Calu3 (cell line): ENCODE measurements at regions not wholly inside any gene's neighbourhood (a gene's known extent, or its start where the extent isn't known, plus 50 kb on each side); places are given as distances from the start of the nearest gene placed in this dataset.

Experiments
- BruUV-seq: library from RNA; stranded (reverse); fragments of 400-500 nt; replicated peaks from 2 replicates; lab custom pipeline; 2021; lab: Mats Ljungman, UMichigan
- CTCF ChIA-PET: fragments of 300-600 bp; sonication (Branson Sonifier 250); formaldehyde crosslinking; loops from one replicate; lab custom pipeline; 2022; ENCODE audit warnings: antibody characterized with exemption; lab: Charles Lee
- DNase-seq: peaks from one replicate; pipeline ENCODE4 v3.0.0; 2022
- H3K27ac Mint-ChIP-seq: one replicate; pipeline ENCODE4 v1.8.0; 2022; ENCODE audit warnings: mixed read lengths; ENCODE audit not compliant: unreplicated experiment
- H3K27me3 Mint-ChIP-seq: one replicate; pipeline ENCODE4 v1.8.0; 2022; ENCODE audit warnings: mixed read lengths; ENCODE audit not compliant: unreplicated experiment
- H3K36me3 Mint-ChIP-seq: one replicate; pipeline ENCODE4 v1.8.0; 2022; ENCODE audit warnings: mild to moderate bottlenecking, moderate library complexity, mixed read lengths; ENCODE audit not compliant: insufficient read depth, unreplicated experiment
- H3K4me1 Mint-ChIP-seq: one replicate; pipeline ENCODE4 v1.8.0; 2022; ENCODE audit warnings: mild to moderate bottlenecking, low read depth, mixed read lengths; ENCODE audit not compliant: unreplicated experiment
- H3K4me3 Mint-ChIP-seq: one replicate; pipeline ENCODE4 v1.8.0; 2022; ENCODE audit warnings: mild to moderate bottlenecking, low read depth, moderate library complexity, mixed read lengths; ENCODE audit not compliant: unreplicated experiment
- H3K9me3 Mint-ChIP-seq: one replicate; pipeline ENCODE4 v1.8.0; 2022; ENCODE audit warnings: low read depth, mixed read lengths; ENCODE audit not compliant: unreplicated experiment
- intact Hi-C: fragments of 100-400 bp; cut with micrococcal nuclease; formaldehyde crosslinking; loops from one replicate; pipeline ENCODE4 v1.10.0; 2022; ENCODE audit not compliant: unreplicated experiment
- TF ChIP-seq, protein P1 (sequence below): fragments of 200-600 bp; IDR thresholded peaks from one replicate; pipeline ENCODE4 v1.8.0; 2022; ENCODE audit warnings: antibody characterized with exemption; ENCODE audit not compliant: unreplicated experiment

DNA sequence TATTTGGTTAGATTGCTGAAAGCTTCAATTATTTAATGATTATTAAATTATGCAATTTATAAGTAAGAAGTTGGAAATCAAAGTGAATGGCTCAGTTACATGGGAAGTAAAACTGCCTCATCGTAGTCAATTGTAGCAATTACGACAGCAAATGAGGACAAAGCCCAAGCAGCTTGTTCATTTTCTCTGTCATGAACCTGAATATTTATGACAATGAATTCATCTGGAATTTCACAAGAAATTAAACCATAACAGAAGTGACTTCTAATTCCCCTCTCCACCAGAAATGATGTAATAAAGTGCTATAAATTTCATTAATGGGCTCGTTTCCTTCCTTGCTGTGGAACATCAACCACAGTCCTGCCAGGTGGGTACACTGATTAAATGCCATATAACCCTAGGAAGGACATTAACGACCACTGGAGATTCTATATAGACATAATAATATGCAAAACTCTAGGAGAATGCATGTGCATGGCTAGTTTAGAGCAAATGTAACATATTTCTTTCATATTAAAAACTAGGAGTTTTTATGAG, 273.8 kb upstream of the DCBLD2 start:
- Mint-ChIP-seq H3K4me1 (no peaks in the 10 kb centered on the region), H3K9me3 (no peaks in the 10 kb centered on the region), H3K36me3 (no peaks in the 10 kb centered on the region), H3K27ac (no peak overlapping the region), H3K27me3 (no peaks in the 10 kb centered on the region), H3K4me3 (no peak overlapping the region)
- TF ChIP-seq, protein P1, sequence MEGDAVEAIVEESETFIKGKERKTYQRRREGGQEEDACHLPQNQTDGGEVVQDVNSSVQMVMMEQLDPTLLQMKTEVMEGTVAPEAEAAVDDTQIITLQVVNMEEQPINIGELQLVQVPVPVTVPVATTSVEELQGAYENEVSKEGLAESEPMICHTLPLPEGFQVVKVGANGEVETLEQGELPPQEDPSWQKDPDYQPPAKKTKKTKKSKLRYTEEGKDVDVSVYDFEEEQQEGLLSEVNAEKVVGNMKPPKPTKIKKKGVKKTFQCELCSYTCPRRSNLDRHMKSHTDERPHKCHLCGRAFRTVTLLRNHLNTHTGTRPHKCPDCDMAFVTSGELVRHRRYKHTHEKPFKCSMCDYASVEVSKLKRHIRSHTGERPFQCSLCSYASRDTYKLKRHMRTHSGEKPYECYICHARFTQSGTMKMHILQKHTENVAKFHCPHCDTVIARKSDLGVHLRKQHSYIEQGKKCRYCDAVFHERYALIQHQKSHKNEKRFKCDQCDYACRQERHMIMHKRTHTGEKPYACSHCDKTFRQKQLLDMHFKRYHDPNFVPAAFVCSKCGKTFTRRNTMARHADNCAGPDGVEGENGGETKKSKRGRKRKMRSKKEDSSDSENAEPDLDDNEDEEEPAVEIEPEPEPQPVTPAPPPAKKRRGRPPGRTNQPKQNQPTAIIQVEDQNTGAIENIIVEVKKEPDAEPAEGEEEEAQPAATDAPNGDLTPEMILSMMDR: no peak
- no TSS peak for BruUV-seq
- intact Hi-C loops: no loop called here
- no peak for DNase-seq
- CTCF ChIA-PET: no interaction called here

DNA sequence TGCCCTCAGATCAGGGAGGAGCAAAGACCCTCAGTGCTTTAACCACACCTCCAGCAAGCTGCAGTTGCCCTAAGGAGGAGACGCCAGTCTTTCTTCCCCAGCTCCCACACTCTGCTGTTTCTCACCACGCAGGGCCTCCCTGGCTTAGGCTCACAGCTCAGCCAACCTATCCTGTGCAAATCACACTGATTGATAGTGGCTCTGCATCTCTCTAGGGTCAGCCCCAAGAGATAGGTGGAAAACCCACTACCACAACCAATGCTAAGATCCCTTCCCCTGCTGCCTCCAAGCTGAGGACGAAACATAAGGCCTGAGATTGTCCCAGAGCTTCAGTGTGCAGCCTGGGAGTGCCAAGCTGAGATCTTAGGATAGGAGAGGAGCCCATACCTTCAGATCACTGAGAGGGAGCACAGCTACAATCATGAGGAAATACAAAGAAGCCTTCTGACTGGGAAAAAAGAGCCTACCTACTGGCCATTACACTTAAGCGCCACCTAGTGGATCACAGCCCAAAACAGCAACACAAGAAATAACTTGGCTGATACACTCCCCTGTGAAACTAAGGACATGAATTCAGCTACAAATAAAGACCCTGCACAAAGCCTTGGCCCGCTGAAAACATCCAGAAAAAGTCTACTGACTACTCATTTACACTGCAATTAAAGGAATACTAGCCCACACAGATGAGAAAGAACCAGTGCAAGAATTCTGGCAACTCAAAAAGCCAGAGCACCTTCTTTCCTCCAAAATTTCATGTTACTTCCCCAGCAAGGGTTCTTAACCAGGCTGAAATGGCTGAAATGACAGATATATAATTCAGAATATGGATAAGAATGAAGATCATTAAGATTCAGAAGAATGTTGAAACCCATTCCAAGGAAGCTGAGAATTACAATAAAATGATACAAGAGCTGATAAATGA, 271.5 kb upstream of the DCBLD2 start:
- H3K36me3 Mint-ChIP-seq: no peaks in the 10 kb centered on the region
- H3K27ac Mint-ChIP-seq: no peak overlapping the region
- H3K4me3 Mint-ChIP-seq: no peak overlapping the region
- TF ChIP-seq, protein P1: peak; percentile 61
- BruUV-seq: no TSS peak
- intact Hi-C loops: loop anchor here (1.0 to 2.0 kb wide), 3 partner anchors 58 to 580 kb away; no protein-coding TSS in a partner anchor
- no peaks in the 10 kb centered on the region for H3K27me3 Mint-ChIP-seq
- no peaks in the 10 kb centered on the region for H3K9me3 Mint-ChIP-seq
- DNase-seq: peak; percentile 66
- H3K4me1 Mint-ChIP-seq: no peaks in the 10 kb centered on the region
- CTCF ChIA-PET: interaction anchor here (0.7 to 1.6 kb wide), 6 partner anchors 10 to 416 kb away, joined by 3 to 12 read pairs (median 3); no protein-coding TSS in a partner anchor

DNA sequence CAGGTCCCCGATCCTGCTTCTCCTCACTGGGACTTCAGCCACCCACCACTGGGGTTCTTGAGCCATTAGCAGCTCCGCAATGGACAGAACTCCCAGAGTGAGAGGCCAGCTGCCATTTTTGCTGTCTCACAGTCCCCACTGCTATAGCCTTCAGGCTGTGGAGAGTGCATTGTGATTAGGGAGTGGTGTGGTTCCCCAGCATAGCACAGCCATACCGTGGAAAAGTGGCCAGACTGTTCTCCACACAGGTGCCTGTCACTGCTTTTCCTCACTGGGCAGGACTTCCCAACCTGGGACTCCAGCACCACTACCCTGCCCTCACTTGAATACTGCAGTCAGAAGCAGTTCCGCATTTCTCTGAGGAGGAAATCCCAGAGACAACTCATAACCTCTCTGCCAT, 270.3 kb upstream of the DCBLD2 start:
- Mint-ChIP-seq H3K27me3 (no peaks in the 10 kb centered on the region), H3K4me1 (no peaks in the 10 kb centered on the region), H3K9me3 (no peaks in the 10 kb centered on the region), H3K36me3 (no peaks in the 10 kb centered on the region), H3K4me3 (no peak overlapping the region), H3K27ac (no peak overlapping the region)
- DNase-seq: no peak
- TF ChIP-seq, protein P1: no peak
- intact Hi-C loops: loop anchor here (2.0 kb wide), 2 partner anchors 57 to 581 kb away; no protein-coding TSS in a partner anchor
- no TSS peak for BruUV-seq
- CTCF ChIA-PET: interaction anchor here (1.6 kb wide), 1 partner anchor 354 kb away, joined by 5 read pairs; no protein-coding TSS in a partner anchor

DNA sequence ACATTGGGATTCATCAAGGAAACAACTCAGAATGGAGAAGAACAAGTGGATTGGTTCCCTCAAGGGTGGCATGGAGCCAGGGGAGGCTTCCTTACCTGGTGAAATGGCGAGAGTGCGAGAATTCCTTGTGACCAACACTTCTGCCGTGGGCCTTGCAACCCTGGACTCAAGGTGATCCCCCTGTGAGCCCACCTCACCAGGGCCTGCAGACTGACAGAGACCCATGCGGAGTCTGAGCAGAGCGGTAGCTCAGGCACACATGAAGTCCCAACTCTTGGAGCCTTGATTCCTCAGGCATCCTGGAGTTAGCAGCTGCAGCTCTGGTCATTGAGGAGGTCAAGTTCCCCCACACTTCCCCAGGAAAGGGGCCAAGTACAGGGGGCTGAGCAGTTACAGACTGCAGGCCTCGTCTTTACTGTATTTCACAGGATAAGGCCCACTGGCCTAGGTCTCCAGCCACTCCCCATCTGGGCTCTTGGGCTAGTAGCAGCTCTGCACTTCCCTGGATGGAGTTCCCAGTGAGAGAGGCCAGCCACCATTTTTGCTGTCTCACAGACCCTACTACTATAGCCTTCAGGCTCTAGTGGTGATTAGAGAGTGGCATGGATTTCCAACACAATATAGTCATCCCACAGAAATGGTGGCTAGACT, 269.5 kb upstream of the DCBLD2 start:
- DNase-seq: no peak
- TF ChIP-seq, protein P1: no peak
- CTCF ChIA-PET: no interaction called here
- intact Hi-C loops: no loop called here
- H3K36me3 Mint-ChIP-seq: no peaks in the 10 kb centered on the region
- BruUV-seq: no TSS peak
- no peaks in the 10 kb centered on the region for H3K9me3 Mint-ChIP-seq
- no peak overlapping the region for H3K4me3 Mint-ChIP-seq
- H3K4me1 Mint-ChIP-seq: no peaks in the 10 kb centered on the region
- no peak overlapping the region for H3K27ac Mint-ChIP-seq
- no peaks in the 10 kb centered on the region for H3K27me3 Mint-ChIP-seq
